ENCODE measurements at regions not wholly inside any gene's neighbourhood (a gene's known extent, or its start where the extent isn't known, plus 50 kb on each side); places are given as distances from the start of the nearest gene placed in this dataset.

GRCh38 chr13:109604894-109605293 is 181.5 kb downstream of the IRS2 start:
- no peak for DNase-seq (ENCODE audit: low read depth)
- H3K4me3 ChIP-seq (ENCODE audit: low read depth, low read length), result no peak overlapping the region
- H3K27me3 ChIP-seq (ENCODE audit: control insufficient read depth, insufficient read depth, low read length), result no peaks in the 10 kb centered on the region
- H3K36me3 ChIP-seq (ENCODE audit: control insufficient read depth, insufficient read depth, low read length), result no peaks in the 10 kb centered on the region
- no peak for TF ChIP-seq CTCF (IDR thresholded peaks at IDR 0.05; ENCODE audit: insufficient read depth, low read length, poor library complexity, severe bottlenecking)

- no peak for DNase-seq (ENCODE audit: low read depth)
- no peak for TF ChIP-seq CTCF (IDR thresholded peaks at IDR 0.05; ENCODE audit: insufficient read depth, low read length, poor library complexity, severe bottlenecking)
- H3K36me3 ChIP-seq (ENCODE audit: control insufficient read depth, insufficient read depth, low read length), result no peaks in the 10 kb centered on the region
Measured at GRCh38 chr13:109602356-109602755, 184.0 kb downstream of the IRS2 start.

GRCh38 chr13:109599901-109600657 is 186.3 kb downstream of the IRS2 start:
- TF ChIP-seq CTCF (IDR thresholded peaks at IDR 0.05; ENCODE audit: insufficient read depth, low read length, poor library complexity, severe bottlenecking), result no peak
- Histone ChIP-seq H3K4me3 (ENCODE audit: low read depth, low read length) (no peak overlapping the region), H3K36me3 (ENCODE audit: control insufficient read depth, insufficient read depth, low read length) (no peaks in the 10 kb centered on the region), H3K27me3 (ENCODE audit: control insufficient read depth, insufficient read depth, low read length) (no peaks in the 10 kb centered on the region)
- DNase-seq (ENCODE audit: low read depth), result no peak

More at GRCh38 chr13:109602356-109602755, 184.0 kb downstream of the IRS2 start:
- Histone ChIP-seq H3K27me3 (ENCODE audit: control insufficient read depth, insufficient read depth, low read length) (no peaks in the 10 kb centered on the region), H3K4me3 (ENCODE audit: low read depth, low read length) (no peak overlapping the region)

- Histone ChIP-seq H3K36me3 (ENCODE audit: control insufficient read depth, insufficient read depth, low read length) (no peaks in the 10 kb centered on the region), H3K27me3 (ENCODE audit: control insufficient read depth, insufficient read depth, low read length) (no peaks in the 10 kb centered on the region), H3K4me3 (ENCODE audit: low read depth, low read length) (no peak overlapping the region)
- TF ChIP-seq CTCF (IDR thresholded peaks at IDR 0.05; ENCODE audit: insufficient read depth, low read length, poor library complexity, severe bottlenecking), result no peak
- DNase-seq (ENCODE audit: low read depth), result no peak
Measured at GRCh38 chr13:109595471-109595870, 190.9 kb downstream of the IRS2 start.

- Histone ChIP-seq H3K36me3 (ENCODE audit: control insufficient read depth, insufficient read depth, low read length) (no peaks in the 10 kb centered on the region), H3K4me3 (ENCODE audit: low read depth, low read length) (no peak overlapping the region), H3K27me3 (ENCODE audit: control insufficient read depth, insufficient read depth, low read length) (no peaks in the 10 kb centered on the region)
- DNase-seq (ENCODE audit: low read depth), result no peak
- no peak for TF ChIP-seq CTCF (IDR thresholded peaks at IDR 0.05; ENCODE audit: insufficient read depth, low read length, poor library complexity, severe bottlenecking)
Measured at GRCh38 chr13:109593230-109593629, 193.2 kb downstream of the IRS2 start.

GRCh38 chr13:109592770-109593169 is 193.6 kb downstream of the IRS2 start:
- no peak overlapping the region for H3K4me3 ChIP-seq (ENCODE audit: low read depth, low read length)
- no peak for DNase-seq (ENCODE audit: low read depth)
- no peaks in the 10 kb centered on the region for H3K36me3 ChIP-seq (ENCODE audit: control insufficient read depth, insufficient read depth, low read length)
- H3K27me3 ChIP-seq (ENCODE audit: control insufficient read depth, insufficient read depth, low read length), result no peaks in the 10 kb centered on the region
- TF ChIP-seq CTCF (IDR thresholded peaks at IDR 0.05; ENCODE audit: insufficient read depth, low read length, poor library complexity, severe bottlenecking), result no peak
